ENCODE measurements at regions not wholly inside any gene's neighbourhood (a gene's known extent, or its start where the extent isn't known, plus 50 kb on each side); places are given as distances from the start of the nearest gene placed in this dataset.

GRCh38 chr15:60191821-60192220 is 187.7 kb downstream of the FOXB1 start:
- DNase-seq (ENCODE audit: low read depth in 2 of 2) = no peak
- H3K4me2 ChIP-seq (ENCODE audit: extremely low read depth, insufficient read depth, low read length) = no peak overlapping the region
- no peak overlapping the region for H2AFZ ChIP-seq (ENCODE audit: low read length)
- no peaks in the 10 kb centered on the region for H3K4me1 ChIP-seq (ENCODE audit: control insufficient read depth, extremely low read depth, insufficient read depth, low read length)
- no peak overlapping the region for H3K9ac ChIP-seq (ENCODE audit: insufficient read depth, low read length)
- no peaks in the 10 kb centered on the region for H3K36me3 ChIP-seq (ENCODE audit: control insufficient read depth, insufficient read depth, low read length)
- no peaks in the 10 kb centered on the region for H3K79me2 ChIP-seq (ENCODE audit: control insufficient read depth, insufficient read depth, low read length)
- no peaks in the 10 kb centered on the region for H4K20me1 ChIP-seq (ENCODE audit: control insufficient read depth, extremely low read depth, insufficient read depth, low read length)
- TF ChIP-seq, protein P1, sequence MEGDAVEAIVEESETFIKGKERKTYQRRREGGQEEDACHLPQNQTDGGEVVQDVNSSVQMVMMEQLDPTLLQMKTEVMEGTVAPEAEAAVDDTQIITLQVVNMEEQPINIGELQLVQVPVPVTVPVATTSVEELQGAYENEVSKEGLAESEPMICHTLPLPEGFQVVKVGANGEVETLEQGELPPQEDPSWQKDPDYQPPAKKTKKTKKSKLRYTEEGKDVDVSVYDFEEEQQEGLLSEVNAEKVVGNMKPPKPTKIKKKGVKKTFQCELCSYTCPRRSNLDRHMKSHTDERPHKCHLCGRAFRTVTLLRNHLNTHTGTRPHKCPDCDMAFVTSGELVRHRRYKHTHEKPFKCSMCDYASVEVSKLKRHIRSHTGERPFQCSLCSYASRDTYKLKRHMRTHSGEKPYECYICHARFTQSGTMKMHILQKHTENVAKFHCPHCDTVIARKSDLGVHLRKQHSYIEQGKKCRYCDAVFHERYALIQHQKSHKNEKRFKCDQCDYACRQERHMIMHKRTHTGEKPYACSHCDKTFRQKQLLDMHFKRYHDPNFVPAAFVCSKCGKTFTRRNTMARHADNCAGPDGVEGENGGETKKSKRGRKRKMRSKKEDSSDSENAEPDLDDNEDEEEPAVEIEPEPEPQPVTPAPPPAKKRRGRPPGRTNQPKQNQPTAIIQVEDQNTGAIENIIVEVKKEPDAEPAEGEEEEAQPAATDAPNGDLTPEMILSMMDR (conservative IDR thresholded peaks at IDR 0.05 in 1 of 2, IDR thresholded peaks at IDR 0.05 in 1 of 2; ENCODE audit: low read depth in 1 of 2, low read length in 2 of 2) = no peak
- TF ChIP-seq EZH2 (IDR thresholded peaks at IDR 0.05; ENCODE audit: low read length, missing control alignments) = no peak
- H3K27ac ChIP-seq (ENCODE audit: insufficient read depth, low read length) = no peak overlapping the region
- peaks cover 2% of the 10 kb centered on the region for H3K27me3 ChIP-seq (ENCODE audit: control insufficient read depth, insufficient read depth, low read length)
- H3K4me3 ChIP-seq (replicated peaks in 1 of 4; ENCODE audit: control extremely low read depth in 1 of 4, insufficient read depth in 1 of 4, low read depth in 3 of 4, low read length in 4 of 4) = no peak overlapping the region
- H3K9me3 ChIP-seq (ENCODE audit: control insufficient read depth, insufficient read depth, low read depth, low read length) = no peaks in the 10 kb centered on the region

- H3K4me1 ChIP-seq (ENCODE audit: control insufficient read depth, extremely low read depth, insufficient read depth, low read length) = no peaks in the 10 kb centered on the region
- H2AFZ ChIP-seq (ENCODE audit: low read length) = no peak overlapping the region
- H3K4me2 ChIP-seq (ENCODE audit: extremely low read depth, insufficient read depth, low read length) = no peak overlapping the region
- TF ChIP-seq EZH2 (IDR thresholded peaks at IDR 0.05; ENCODE audit: low read length, missing control alignments) = no peak
- TF ChIP-seq, protein P1 (conservative IDR thresholded peaks at IDR 0.05 in 1 of 2, IDR thresholded peaks at IDR 0.05 in 1 of 2; ENCODE audit: low read depth in 1 of 2, low read length in 2 of 2) = no peak
- H3K27me3 ChIP-seq (ENCODE audit: control insufficient read depth, insufficient read depth, low read length) = no peaks in the 10 kb centered on the region
- no peaks in the 10 kb centered on the region for H3K36me3 ChIP-seq (ENCODE audit: control insufficient read depth, insufficient read depth, low read length)
- no peak overlapping the region for H3K27ac ChIP-seq (ENCODE audit: insufficient read depth, low read length)
- H3K79me2 ChIP-seq (ENCODE audit: control insufficient read depth, insufficient read depth, low read length) = no peaks in the 10 kb centered on the region
- DNase-seq (ENCODE audit: low read depth in 2 of 2) = no peak
- H3K4me3 ChIP-seq (replicated peaks in 1 of 4; ENCODE audit: control extremely low read depth in 1 of 4, insufficient read depth in 1 of 4, low read depth in 3 of 4, low read length in 4 of 4) = no peak overlapping the region
- no peaks in the 10 kb centered on the region for H4K20me1 ChIP-seq (ENCODE audit: control insufficient read depth, extremely low read depth, insufficient read depth, low read length)
- H3K9ac ChIP-seq (ENCODE audit: insufficient read depth, low read length) = no peak overlapping the region
- H3K9me3 ChIP-seq (ENCODE audit: control insufficient read depth, insufficient read depth, low read depth, low read length) = no peaks in the 10 kb centered on the region
Measured at GRCh38 chr15:60195611-60196010, 191.5 kb downstream of the FOXB1 start.

- no peak for DNase-seq (ENCODE audit: low read depth in 2 of 2)
- Histone ChIP-seq H3K36me3 (ENCODE audit: control insufficient read depth, insufficient read depth, low read length) (no peaks in the 10 kb centered on the region), H3K4me3 (replicated peaks in 1 of 4; ENCODE audit: control extremely low read depth in 1 of 4, insufficient read depth in 1 of 4, low read depth in 3 of 4, low read length in 4 of 4) (no peak overlapping the region), H3K4me2 (ENCODE audit: extremely low read depth, insufficient read depth, low read length) (no peak overlapping the region), H3K9me3 (ENCODE audit: control insufficient read depth, insufficient read depth, low read depth, low read length) (no peaks in the 10 kb centered on the region), H3K79me2 (ENCODE audit: control insufficient read depth, insufficient read depth, low read length) (no peaks in the 10 kb centered on the region), H3K4me1 (ENCODE audit: control insufficient read depth, extremely low read depth, insufficient read depth, low read length) (no peaks in the 10 kb centered on the region), H3K27me3 (ENCODE audit: control insufficient read depth, insufficient read depth, low read length) (no peaks in the 10 kb centered on the region), H4K20me1 (ENCODE audit: control insufficient read depth, extremely low read depth, insufficient read depth, low read length) (no peaks in the 10 kb centered on the region), H2AFZ (ENCODE audit: low read length) (no peak overlapping the region), H3K9ac (ENCODE audit: insufficient read depth, low read length) (no peak overlapping the region), H3K27ac (ENCODE audit: insufficient read depth, low read length) (no peak overlapping the region)
- TF ChIP-seq, protein P1 (conservative IDR thresholded peaks at IDR 0.05 in 1 of 2, IDR thresholded peaks at IDR 0.05 in 1 of 2; ENCODE audit: low read depth in 1 of 2, low read length in 2 of 2) = no peak
- no peak for TF ChIP-seq EZH2 (IDR thresholded peaks at IDR 0.05; ENCODE audit: low read length, missing control alignments)
Measured at GRCh38 chr15:60204131-60204885, 193.5 kb downstream of the ANXA2 start.

All from fibroblast of lung (primary cell).